Renal pelvis (tissue), 1 donor: ENCODE measurements at regions not wholly inside any gene's neighbourhood (a gene's known extent, or its start where the extent isn't known, plus 50 kb on each side); places are given as distances from the start of the nearest gene placed in this dataset.

ENCODE experiments used
- DNase-seq: peaks from one replicate; pipeline ENCODE4 v3.0.0-alpha.2; 2013

GRCh38 chr6:121499666-121500065 is 64.2 kb downstream of the GJA1 start:
- no peak for DNase-seq

- DNase-seq = no peak
Measured at GRCh38 chr6:121503589-121503991, 68.1 kb downstream of the GJA1 start.

- DNase-seq = no peak
Measured at GRCh38 chr6:121504227-121504626, 68.8 kb downstream of the GJA1 start.

- DNase-seq = no peak
Measured at GRCh38 chr6:121505284-121505683, 69.8 kb downstream of the GJA1 start.

- DNase-seq = no peak
Measured at GRCh38 chr6:121506761-121507754, 71.6 kb downstream of the GJA1 start.

- no peak for DNase-seq
Measured at GRCh38 chr6:121510568-121511177, 75.2 kb downstream of the GJA1 start.

GRCh38 chr6:121515630-121516265 is 80.3 kb downstream of the GJA1 start:
- DNase-seq = no peak

GRCh38 chr6:121516331-121516730 is 80.9 kb downstream of the GJA1 start:
- no peak for DNase-seq

- DNase-seq = no peak
Measured at GRCh38 chr6:121520337-121521163, 85.1 kb downstream of the GJA1 start.

- no peak for DNase-seq
Measured at GRCh38 chr6:121521164-121521555, 85.7 kb downstream of the GJA1 start.

GRCh38 chr6:121522265-121522664 is 86.8 kb downstream of the GJA1 start:
- no peak for DNase-seq

- no peak for DNase-seq
Measured at GRCh38 chr6:121522771-121523386, 87.4 kb downstream of the GJA1 start.

- DNase-seq = no peak
Measured at GRCh38 chr6:121523628-121524027, 88.2 kb downstream of the GJA1 start.

GRCh38 chr6:121526282-121526681 is 90.8 kb downstream of the GJA1 start:
- no peak for DNase-seq

- DNase-seq = no peak
Measured at GRCh38 chr6:121531658-121532169, 96.3 kb downstream of the GJA1 start.

- DNase-seq = no peak
Measured at GRCh38 chr6:121533321-121533841, 97.9 kb downstream of the GJA1 start.

- DNase-seq = no peak
Measured at GRCh38 chr6:121535777-121536176, 100.3 kb downstream of the GJA1 start.

GRCh38 chr6:121536345-121536744 is 100.9 kb downstream of the GJA1 start:
- no peak for DNase-seq

- DNase-seq = no peak
Measured at GRCh38 chr6:121539439-121539838, 104.0 kb downstream of the GJA1 start.

- DNase-seq = no peak
Measured at GRCh38 chr6:121540210-121540609, 104.8 kb downstream of the GJA1 start.

GRCh38 chr6:121544691-121545090 is 109.2 kb downstream of the GJA1 start:
- no peak for DNase-seq
